Occipital lobe (tissue), 1 donor: ENCODE measurements at regions not wholly inside any gene's neighbourhood (a gene's known extent, or its start where the extent isn't known, plus 50 kb on each side); places are given as distances from the start of the nearest gene placed in this dataset.

ENCODE experiments used
- DNase-seq: peaks from one replicate; lab custom pipeline; 2025; lab: John Stamatoyannopoulos, UW

DNA sequence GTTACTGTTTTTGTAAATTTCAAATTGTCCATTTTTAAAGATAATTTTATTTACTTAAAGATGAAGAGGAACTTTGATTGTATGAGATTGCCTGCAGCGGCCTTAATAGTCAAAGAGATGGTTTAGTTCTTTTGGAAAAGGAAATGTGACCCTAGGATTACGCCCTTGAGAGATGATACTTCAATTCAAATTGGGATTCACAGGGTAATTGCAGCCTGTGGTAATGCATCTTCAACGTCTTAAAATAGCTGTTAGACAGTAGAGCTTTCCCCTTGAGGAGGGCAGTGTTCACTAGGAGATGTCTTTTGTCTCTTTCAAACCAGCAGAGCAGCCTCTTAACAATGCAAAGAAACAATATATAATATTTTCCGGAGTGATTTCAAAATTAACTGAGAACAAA is 127.1 kb downstream of the TAF11L14 start:
- no peak for DNase-seq

GRCh38 chr5:17763301-17763700 is 129.0 kb downstream of the TAF11L14 start:
- DNase-seq: no peak

DNA sequence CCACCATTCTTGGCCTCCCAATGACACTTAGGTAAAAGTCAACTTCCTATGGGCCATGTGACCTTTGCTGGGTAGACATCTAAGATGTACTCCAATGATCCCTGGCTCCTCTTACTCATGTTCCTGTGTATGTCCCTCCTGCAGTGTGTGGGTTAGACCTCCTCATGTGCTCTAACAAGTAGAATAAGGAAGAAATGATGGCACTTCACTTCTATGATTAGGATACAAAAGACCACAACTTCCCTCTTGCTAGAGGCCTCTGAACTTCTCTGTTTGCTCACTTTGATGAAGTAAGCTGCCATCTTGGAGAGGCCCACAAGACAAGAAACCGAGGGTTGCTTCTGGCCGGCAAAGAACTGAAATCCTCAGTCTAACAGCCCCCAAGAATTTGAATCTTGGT is 131.8 kb downstream of the TAF11L14 start:
- no peak for DNase-seq

DNA sequence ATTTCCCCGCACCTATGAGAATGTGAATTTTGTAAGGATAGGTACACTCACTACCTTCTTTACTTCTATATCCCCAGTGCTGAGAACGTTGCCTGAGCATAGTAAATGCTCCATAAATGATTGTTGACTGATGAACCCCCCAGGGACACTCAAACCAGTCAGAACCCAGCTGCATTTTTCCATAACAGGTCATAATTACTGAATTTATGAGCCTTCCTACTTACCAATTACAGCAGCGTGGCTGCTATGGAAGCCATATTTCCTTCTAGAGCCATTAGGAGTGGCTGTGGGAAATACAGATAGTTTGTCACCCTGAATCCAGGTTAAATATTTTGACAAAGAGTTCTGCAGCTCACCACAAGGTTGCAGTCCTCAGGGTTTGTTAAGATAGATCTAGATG is 135.0 kb downstream of the TAF11L14 start:
- no peak for DNase-seq

GRCh38 chr5:17772232-17772631 is 138.0 kb downstream of the TAF11L14 start:
- DNase-seq: no peak

GRCh38 chr5:17785774-17786173 is 151.5 kb downstream of the TAF11L14 start:
- no peak for DNase-seq

DNA sequence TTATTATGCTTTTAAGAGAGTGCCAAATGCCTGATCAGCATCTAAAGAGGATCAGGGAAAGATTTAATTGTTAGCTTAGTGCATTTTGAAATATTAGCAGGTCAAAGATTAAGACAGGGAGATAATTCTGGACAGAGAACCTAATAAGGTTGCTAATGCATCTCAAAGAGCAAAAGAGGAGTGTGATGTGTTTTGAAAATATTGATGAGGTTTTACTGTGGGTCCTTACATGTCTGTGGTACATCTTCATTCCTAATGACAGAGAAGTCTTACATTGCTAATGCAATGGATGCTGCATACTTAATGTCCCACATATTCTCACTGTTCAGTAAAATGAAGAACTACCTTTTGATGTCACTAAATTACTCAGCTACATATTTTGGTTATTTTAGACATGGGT is 154.1 kb downstream of the TAF11L14 start:
- no peak for DNase-seq

- DNase-seq: no peak
Observed at GRCh38 chr5:17794201-17794600, 159.9 kb downstream of the TAF11L14 start.

DNA sequence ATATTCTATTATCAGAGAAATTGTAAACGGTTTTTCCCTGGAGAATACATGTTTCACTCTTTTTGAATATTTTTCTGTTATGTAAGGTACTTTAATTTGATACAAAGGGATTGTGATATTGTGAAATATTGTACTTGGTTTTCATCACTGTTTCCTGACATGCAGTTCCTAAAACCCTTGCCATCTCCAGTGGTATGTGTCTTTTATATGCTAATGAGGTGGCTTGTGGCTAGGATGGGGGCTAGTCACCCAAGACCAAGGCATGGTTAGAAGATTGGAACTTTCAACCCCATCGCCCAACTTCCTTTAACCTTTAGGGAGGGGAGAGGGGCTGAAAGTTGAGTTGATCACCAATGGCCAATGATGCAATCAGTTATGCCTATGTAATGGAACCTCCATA is 160.6 kb downstream of the TAF11L14 start:
- DNase-seq: no peak

DNA sequence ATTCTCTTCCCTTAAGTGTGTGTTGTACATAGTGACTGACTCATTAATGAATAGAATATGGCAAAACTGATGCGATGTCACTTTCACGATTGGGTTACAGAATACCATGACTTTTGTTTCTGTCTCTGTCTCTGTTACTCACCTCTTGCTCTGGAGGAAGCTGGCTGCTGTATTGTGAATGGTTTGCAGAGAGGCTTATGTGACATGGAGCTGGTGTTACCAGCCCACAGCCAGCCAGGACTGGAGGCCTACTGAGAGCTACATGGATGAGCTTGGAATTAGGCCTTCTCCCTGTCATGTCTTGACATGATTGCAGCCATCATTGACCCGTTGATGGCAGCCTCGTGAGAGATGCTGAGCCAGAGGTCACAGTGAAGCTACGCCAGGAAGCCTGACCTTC is 161.9 kb downstream of the TAF11L14 start:
- DNase-seq: no peak

- no peak for DNase-seq
Observed at GRCh38 chr5:17796757-17797396, 162.6 kb downstream of the TAF11L14 start.

- no peak for DNase-seq
Observed at GRCh38 chr5:17799521-17799920, 165.3 kb downstream of the TAF11L14 start.

DNA sequence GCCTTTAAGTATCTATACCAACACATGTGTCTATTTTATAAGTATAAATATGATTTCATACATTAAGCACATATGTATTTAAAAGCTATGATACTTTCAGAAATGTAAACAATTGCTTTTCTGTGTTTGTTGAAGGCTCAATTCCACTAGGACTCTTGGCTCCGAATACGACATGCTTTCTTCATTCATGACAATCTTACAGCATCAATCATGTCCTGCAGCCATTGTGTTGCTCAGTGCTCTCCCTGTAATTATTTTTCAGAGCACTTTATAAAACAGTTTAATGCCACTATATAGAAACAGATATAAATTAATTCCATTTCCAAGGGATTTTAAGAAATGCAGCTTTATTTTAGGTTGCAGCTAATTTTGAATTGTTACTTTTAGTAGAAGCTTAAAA is 167.3 kb downstream of the TAF11L14 start:
- no peak for DNase-seq

DNA sequence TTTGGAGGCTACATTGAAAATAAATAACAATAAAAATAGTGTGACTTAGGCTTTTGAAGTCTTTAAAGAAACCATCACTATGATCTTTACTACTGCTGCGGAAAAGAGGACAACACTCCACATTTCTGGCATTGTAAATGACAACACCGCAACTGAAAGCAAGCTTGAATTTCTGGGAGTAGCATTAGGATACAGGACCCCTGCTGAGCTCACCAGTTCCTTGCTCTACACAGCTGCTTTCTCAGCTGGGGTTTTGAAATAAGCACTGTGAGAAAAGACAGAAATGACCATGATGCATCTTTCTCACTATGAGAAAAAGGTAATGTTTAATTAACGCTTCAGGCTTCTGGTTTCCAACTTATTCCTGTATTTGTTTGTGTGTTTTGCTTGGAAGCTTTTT is 168.0 kb downstream of the TAF11L14 start:
- DNase-seq: no peak

DNA sequence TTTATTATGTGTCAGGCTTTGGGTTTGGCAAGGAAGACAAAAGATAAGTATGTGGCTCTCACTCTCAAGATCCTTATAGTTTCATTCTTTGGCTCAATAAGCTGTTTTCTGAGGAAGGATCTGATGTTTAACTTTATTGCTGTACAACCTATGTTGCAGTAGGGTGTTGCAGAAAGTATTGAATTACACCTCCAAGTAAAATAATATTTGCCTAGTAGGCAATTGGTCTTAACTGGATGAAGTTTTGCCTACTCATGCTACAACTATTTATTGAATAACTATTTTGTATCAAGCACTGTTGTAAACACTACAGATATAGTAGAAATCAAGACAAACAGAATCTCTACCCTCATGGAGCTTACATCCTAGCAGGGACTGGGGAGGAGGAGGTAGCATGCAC is 169.7 kb downstream of the TAF11L14 start:
- DNase-seq: no peak

DNA sequence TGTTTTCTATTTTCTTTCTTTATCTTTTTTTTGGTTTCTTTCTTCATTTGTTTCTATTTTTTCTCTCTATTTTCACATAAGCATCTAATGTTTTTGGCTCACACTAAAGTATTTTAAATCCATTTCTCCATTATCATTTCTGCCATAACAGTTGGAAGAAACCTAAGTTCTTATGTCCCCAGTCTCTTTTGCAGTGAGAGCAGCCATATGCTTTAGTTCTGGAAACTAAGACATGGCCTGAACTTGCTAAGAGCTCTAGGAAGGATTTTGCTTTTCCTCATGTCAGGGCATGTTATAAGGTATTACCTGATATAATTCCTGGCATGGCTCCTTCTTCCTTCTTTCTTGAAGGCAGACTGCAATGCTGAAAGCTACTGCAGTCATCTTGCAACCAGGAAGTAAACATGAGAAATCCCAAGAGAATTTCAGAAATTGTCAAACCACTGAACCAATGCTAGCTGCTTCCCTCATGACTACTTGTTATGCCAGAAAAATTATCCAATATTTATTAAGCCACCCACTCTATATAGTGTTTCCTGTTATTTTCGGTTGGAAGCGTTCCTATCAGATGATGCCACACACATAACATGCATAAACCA is 171.1 kb downstream of the TAF11L14 start:
- DNase-seq: no peak

- no peak for DNase-seq
Observed at GRCh38 chr5:17806818-17807468, 172.7 kb downstream of the TAF11L14 start.

GRCh38 chr5:17808566-17808965 is 174.3 kb downstream of the TAF11L14 start:
- no peak for DNase-seq

- DNase-seq: no peak
Observed at GRCh38 chr5:17810734-17811133, 176.5 kb downstream of the TAF11L14 start.

- no peak for DNase-seq
Observed at GRCh38 chr5:17813214-17813613, 179.0 kb downstream of the TAF11L14 start.

DNA sequence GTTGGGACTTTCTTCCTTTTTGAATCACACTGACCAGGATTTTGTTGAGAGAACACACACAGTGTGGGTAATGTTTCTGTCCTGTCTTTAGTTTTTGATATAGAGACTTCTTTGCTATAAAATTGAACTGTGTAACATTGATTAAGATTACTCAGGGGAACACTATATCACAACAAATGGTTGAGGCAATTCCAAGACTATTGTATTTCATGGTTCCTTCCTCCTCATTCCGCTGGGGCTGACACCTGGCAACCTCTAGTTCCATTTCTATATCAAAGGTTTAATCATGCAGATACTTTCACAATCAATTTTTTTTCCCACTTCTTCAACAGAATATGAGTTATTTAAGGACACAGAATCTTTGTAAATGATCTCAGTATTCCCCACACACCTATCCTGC is 182.2 kb downstream of the TAF11L14 start:
- DNase-seq: no peak

- no peak for DNase-seq
Observed at GRCh38 chr5:17816944-17817343, 182.7 kb downstream of the TAF11L14 start.

- no peak for DNase-seq
Observed at GRCh38 chr5:17817990-17818389, 183.7 kb downstream of the TAF11L14 start.
